Retinal pigment epithelial cell (primary cell): ENCODE measurements at regions not wholly inside any gene's neighbourhood (a gene's known extent, or its start where the extent isn't known, plus 50 kb on each side); places are given as distances from the start of the nearest gene placed in this dataset.

Source experiments
- DNase-seq: peaks from one replicate; pipeline ENCODE4 v3.0.0-alpha.2; 2010; ENCODE audit warnings: low read depth
- H3K4me3 ChIP-seq: 2 replicates; pipeline ENCODE4 v1.5.1; 2011; ENCODE audit warnings: mild to moderate bottlenecking, low read length, control low read depth, moderate library complexity
- TF ChIP-seq, protein P1 (sequence below): conservative IDR thresholded peaks from 2 replicates; pipeline ENCODE4 v1.5.1; 2011; ENCODE audit warnings: low read depth, low read length, control low read depth, inconsistent platforms

- TF ChIP-seq, protein P1, sequence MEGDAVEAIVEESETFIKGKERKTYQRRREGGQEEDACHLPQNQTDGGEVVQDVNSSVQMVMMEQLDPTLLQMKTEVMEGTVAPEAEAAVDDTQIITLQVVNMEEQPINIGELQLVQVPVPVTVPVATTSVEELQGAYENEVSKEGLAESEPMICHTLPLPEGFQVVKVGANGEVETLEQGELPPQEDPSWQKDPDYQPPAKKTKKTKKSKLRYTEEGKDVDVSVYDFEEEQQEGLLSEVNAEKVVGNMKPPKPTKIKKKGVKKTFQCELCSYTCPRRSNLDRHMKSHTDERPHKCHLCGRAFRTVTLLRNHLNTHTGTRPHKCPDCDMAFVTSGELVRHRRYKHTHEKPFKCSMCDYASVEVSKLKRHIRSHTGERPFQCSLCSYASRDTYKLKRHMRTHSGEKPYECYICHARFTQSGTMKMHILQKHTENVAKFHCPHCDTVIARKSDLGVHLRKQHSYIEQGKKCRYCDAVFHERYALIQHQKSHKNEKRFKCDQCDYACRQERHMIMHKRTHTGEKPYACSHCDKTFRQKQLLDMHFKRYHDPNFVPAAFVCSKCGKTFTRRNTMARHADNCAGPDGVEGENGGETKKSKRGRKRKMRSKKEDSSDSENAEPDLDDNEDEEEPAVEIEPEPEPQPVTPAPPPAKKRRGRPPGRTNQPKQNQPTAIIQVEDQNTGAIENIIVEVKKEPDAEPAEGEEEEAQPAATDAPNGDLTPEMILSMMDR = no peak
- no peak overlapping the region for H3K4me3 ChIP-seq
- no peak for DNase-seq
Observed at GRCh38 chr1:47697616-47698335, 259.9 kb downstream of the FOXD2 start.

DNA sequence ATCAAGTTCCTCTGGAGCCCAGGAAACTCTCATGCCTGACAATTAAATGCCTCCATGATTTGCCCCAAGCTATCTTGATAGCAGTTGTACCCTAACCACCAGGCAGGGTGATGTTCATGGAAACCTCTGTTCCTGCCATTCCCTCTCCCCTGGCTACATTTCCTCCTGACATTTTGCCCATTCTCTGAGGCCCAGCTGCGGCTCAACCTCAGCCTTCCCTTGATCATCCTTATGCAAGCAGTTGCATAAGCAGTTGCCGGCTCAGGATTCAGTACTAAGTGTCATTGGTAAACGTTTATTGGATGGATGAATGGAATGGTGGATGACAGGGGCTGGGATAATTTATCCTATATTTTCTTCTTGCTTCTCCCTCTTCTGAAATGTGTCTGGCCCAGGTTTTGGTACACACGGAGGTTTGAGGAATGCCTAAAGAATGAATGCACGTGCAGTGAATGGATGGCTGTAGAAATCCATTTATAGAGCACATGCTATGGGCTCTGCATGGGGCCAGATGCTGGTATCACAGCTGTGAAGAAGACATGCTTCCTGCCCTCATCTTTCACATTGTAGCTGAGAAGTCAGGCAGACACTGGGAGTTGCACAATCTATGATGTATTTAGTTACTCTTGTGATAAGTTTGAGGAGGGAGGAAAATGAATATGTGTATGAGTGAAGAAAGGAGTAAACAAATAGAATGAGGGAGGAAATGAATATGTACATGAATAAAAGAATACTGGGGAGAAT is 261.8 kb downstream of the FOXD2 start:
- TF ChIP-seq, protein P1 = no peak
- no peak overlapping the region for H3K4me3 ChIP-seq
- no peak for DNase-seq

DNA sequence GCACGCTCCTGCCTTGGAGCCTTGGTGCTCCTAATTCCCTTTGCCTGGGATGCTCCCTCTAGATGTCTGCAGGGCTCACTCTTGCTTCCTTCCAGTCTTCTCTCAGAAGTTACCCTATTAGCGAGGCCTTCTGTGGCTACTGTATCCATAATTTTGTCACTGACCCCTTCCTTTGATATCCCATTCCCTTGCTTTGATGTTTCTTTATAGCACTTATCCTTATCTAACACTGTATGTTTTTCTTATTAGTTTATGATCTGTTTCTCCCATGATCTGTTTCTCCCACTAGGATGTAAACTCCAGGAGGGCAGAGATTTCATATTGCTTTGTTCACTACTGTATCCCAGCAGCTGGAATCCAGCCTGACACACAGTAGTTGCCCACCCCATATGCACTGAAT is 263.4 kb downstream of the FOXD2 start:
- TF ChIP-seq, protein P1 = no peak
- DNase-seq = no peak

GRCh38 chr1:47701741-47702515 is 264.1 kb downstream of the FOXD2 start:
- no peak for DNase-seq
- H3K4me3 ChIP-seq = no peak overlapping the region
- TF ChIP-seq, protein P1 = no peak

More for the DNA sequence above, 263.4 kb downstream of the FOXD2 start:
- no peak overlapping the region for H3K4me3 ChIP-seq

DNA sequence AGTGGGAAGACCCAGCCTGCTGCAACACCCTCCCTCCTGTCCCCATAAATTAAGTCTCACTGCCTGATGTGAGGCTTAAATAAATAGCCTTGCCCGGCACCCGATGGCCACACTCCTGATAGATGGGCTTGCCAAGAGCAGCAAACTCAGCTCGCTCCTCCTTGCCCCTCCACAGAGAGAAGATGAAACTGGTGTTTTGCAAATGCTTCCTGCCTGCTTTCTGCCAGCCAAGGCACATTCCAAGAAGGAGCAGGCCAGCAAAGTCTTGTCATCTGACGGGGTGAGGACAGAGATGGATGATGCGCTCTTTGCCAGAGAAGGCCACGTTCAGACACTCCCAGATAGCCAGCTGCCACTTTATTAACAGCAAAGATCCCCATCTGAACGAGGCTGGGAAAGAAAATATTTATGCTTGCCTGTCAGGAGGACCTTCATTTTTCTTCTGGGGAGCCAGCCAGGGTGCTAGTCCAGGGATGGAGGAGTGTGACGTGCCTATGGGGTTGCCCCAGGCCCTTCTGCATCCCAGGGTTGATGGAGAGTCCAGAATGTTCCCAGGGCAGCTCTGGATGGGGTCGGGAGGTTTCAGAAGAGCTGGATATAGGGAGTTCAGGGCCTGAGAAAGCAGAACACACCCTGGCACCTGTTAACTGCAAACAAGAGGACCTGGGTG is 265.4 kb downstream of the FOXD2 start:
- TF ChIP-seq, protein P1 = no peak
- no peak overlapping the region for H3K4me3 ChIP-seq
- no peak for DNase-seq

DNA sequence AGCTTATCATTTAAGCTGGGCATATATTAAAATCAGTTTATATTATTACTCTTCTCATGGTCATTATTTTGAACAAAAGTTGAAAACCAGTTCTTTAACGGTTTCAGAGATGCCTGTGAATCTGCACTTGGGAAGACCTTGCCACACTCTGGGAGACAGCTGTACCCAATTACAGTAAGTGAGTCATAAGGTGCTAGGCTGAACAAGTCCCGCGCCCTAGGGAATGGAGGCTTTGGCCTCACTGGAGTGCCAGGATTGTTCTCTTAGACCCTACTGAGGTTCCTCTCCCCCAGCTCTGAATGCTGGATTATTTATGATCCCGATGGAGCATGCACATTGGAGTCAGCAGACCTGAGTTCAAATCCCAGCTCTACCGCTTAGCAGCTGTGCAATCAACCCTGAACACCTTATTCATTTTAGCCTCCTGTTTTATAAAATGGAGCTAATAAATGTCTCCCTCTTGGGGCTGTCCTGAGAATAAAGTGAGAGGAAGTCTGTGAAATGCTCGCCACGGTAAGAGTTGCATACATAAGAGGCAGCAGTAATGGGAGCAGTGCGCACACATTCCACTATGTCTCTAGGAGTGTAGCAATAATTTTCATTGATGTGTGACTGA is 266.2 kb downstream of the FOXD2 start:
- no peak for DNase-seq
- no peak overlapping the region for H3K4me3 ChIP-seq
- TF ChIP-seq, protein P1 = peak; percentile 32
